H9 (cell line): ENCODE measurements at regions not wholly inside any gene's neighbourhood (a gene's known extent, or its start where the extent isn't known, plus 50 kb on each side); places are given as distances from the start of the nearest gene placed in this dataset.

ENCODE experiments used
- DNase-seq: peaks from one replicate; pipeline ENCODE4 v3.0.0-alpha.2; 2017
- H2AFZ ChIP-seq: one replicate; pipeline ENCODE4 v1.6.1; 2013; ENCODE audit warnings: mild to moderate bottlenecking, low read length, control low read depth, moderate library complexity
- H2AK5ac ChIP-seq: 2 replicates; pipeline ENCODE4 v1.6.1; 2013; ENCODE audit warnings: low read length, control low read depth, mixed read lengths; ENCODE audit not compliant: insufficient read length
- H2BK120ac ChIP-seq: one replicate; pipeline ENCODE4 v1.6.1; 2013; ENCODE audit warnings: low read depth, mild to moderate bottlenecking, low read length, control low read depth, inconsistent platforms; ENCODE audit not compliant: poor library complexity, severe bottlenecking
- H2BK12ac ChIP-seq: 2 replicates; pipeline ENCODE4 v1.6.1; 2013; ENCODE audit warnings: low read length, control low read depth, mixed read lengths, low read depth; ENCODE audit not compliant: insufficient read length
- H2BK15ac ChIP-seq: 2 replicates; pipeline ENCODE4 v1.6.1; 2013; ENCODE audit warnings: low read depth, low read length, control low read depth
- H2BK20ac ChIP-seq: one replicate; pipeline ENCODE4 v1.6.1; 2013; ENCODE audit warnings: low read depth, mild to moderate bottlenecking, low read length, control low read depth, inconsistent platforms; ENCODE audit not compliant: poor library complexity, severe bottlenecking
- H2BK5ac ChIP-seq: 2 replicates; pipeline ENCODE4 v1.6.1; 2013; ENCODE audit warnings: low read length, control low read depth, mixed read lengths; ENCODE audit not compliant: insufficient read length
- H3K14ac ChIP-seq: 2 replicates; pipeline ENCODE4 v1.6.1; 2013; ENCODE audit warnings: low read length, control low read depth; ENCODE audit not compliant: insufficient read depth
- H3K18ac ChIP-seq: 2 replicates; pipeline ENCODE4 v1.6.1; 2013; ENCODE audit warnings: low read depth, mild to moderate bottlenecking, mixed read lengths, low read length, control low read depth; ENCODE audit not compliant: insufficient read length
- H3K23ac ChIP-seq: 2 replicates; pipeline ENCODE4 v1.6.1; 2013; ENCODE audit warnings: low read length, control low read depth, mixed read lengths, low read depth; ENCODE audit not compliant: insufficient read length
- H3K23me2 ChIP-seq: 2 replicates; pipeline ENCODE4 v1.6.1; 2013; ENCODE audit warnings: low read depth, mild to moderate bottlenecking, mixed read lengths, low read length, control low read depth; ENCODE audit not compliant: insufficient read length, poor library complexity, severe bottlenecking
- H3K27ac ChIP-seq: 2 replicates; pipeline ENCODE4 v1.5.1; 2013; ENCODE audit warnings: low read length, control low read depth, mixed read lengths, low read depth; ENCODE audit not compliant: insufficient read length
- H3K27me3 ChIP-seq: 2 replicates; pipeline ENCODE4 v1.6.1; 2013; ENCODE audit warnings: low read length, control low read depth, inconsistent platforms; ENCODE audit not compliant: insufficient read depth
- H3K4ac ChIP-seq: 2 replicates; pipeline ENCODE4 v1.6.1; 2013; ENCODE audit warnings: low read depth, mild to moderate bottlenecking, control low read depth, inconsistent platforms, low read length, moderate library complexity
- H3K4me1 ChIP-seq: 2 replicates; pipeline ENCODE4 v1.6.1; 2013; ENCODE audit warnings: low read length, control low read depth, inconsistent platforms; ENCODE audit not compliant: insufficient read depth
- H3K4me2 ChIP-seq: 2 replicates; pipeline ENCODE4 v1.6.1; 2013; ENCODE audit warnings: low read length, control low read depth, mixed read lengths; ENCODE audit not compliant: insufficient read length, insufficient read depth
- H3K56ac ChIP-seq: 2 replicates; pipeline ENCODE4 v1.6.1; 2013; ENCODE audit warnings: low read depth, mild to moderate bottlenecking, mixed read lengths, low read length, control low read depth; ENCODE audit not compliant: insufficient read length
- H3K79me1 ChIP-seq: 2 replicates; pipeline ENCODE4 v1.6.1; 2013; ENCODE audit warnings: low read depth, mild to moderate bottlenecking, moderate library complexity, low read length, control low read depth, inconsistent platforms; ENCODE audit not compliant: insufficient read depth, poor library complexity, severe bottlenecking
- H3K79me2 ChIP-seq: 2 replicates; pipeline ENCODE4 v1.6.1; 2013; ENCODE audit warnings: low read length, control low read depth, inconsistent platforms; ENCODE audit not compliant: insufficient read depth
- H3K9ac ChIP-seq: 2 replicates; pipeline ENCODE4 v1.6.1; 2013; ENCODE audit warnings: low read length, control low read depth, mixed read lengths; ENCODE audit not compliant: insufficient read length; ENCODE audit errors: extremely low read depth
- H3K9me3 ChIP-seq: one replicate; pipeline ENCODE4 v1.6.1; 2013; ENCODE audit warnings: low read depth, low read length, inconsistent platforms; ENCODE audit not compliant: control insufficient read depth
- H3T11ph ChIP-seq: one replicate; pipeline ENCODE4 v1.6.1; 2013; ENCODE audit warnings: mild to moderate bottlenecking, low read length, control low read depth, inconsistent platforms
- H4K20me1 ChIP-seq: one replicate; pipeline ENCODE4 v1.6.1; 2013; ENCODE audit not compliant: control insufficient read depth, insufficient read length, insufficient read depth
- H4K5ac ChIP-seq: 2 replicates; pipeline ENCODE4 v1.6.1; 2013; ENCODE audit warnings: low read depth, mild to moderate bottlenecking, mixed read lengths, low read length, control low read depth; ENCODE audit not compliant: insufficient read length
- H4K8ac ChIP-seq: replicated peaks from 2 replicates; pipeline ENCODE4 v1.6.1; 2013; ENCODE audit warnings: low read length, control low read depth, mixed read lengths, low read depth; ENCODE audit not compliant: insufficient read length
- H4K91ac ChIP-seq: 2 replicates; pipeline ENCODE4 v1.6.1; 2013; ENCODE audit warnings: low read depth, mild to moderate bottlenecking, moderate library complexity, mixed read lengths, low read length, control low read depth; ENCODE audit not compliant: insufficient read length
- H3K27ac Mint-ChIP-seq, 3 experiments: 2 replicates in 2 of 3; 3 replicates in 1 of 3; pipeline ENCODE4 v1.8.0; 2020 to 2021; ENCODE audit warnings: mixed read lengths in 3 of 3, mild to moderate bottlenecking in 1 of 3, moderate library complexity in 1 of 3
- H3K27me3 Mint-ChIP-seq: 2 replicates; pipeline ENCODE4 v1.8.0; 2021; ENCODE audit warnings: low read depth, mild to moderate bottlenecking, moderate library complexity, mixed read lengths
- H3K36me3 Mint-ChIP-seq, 3 experiments: 2 replicates in 2 of 3; 3 replicates in 1 of 3; pipeline ENCODE4 v1.8.0; 2020 to 2021; ENCODE audit warnings: low read depth in 3 of 3, mixed read lengths in 3 of 3; ENCODE audit not compliant: insufficient read depth in 1 of 3
- H3K4me1 Mint-ChIP-seq, 2 experiments: 2 replicates each; pipeline ENCODE4 v1.8.0; 2020; ENCODE audit warnings: mixed read lengths in 2 of 2
- H3K4me3 Mint-ChIP-seq, 2 experiments: 2 replicates in 1 of 2; 3 replicates in 1 of 2; pipeline ENCODE4 v1.8.0; 2020 to 2021; ENCODE audit warnings: mild to moderate bottlenecking in 2 of 2, mixed read lengths in 2 of 2, moderate library complexity in 1 of 2
- H3K9me3 Mint-ChIP-seq, 2 experiments: 2 replicates in 1 of 2; 3 replicates in 1 of 2; pipeline ENCODE4 v1.8.0; 2020; ENCODE audit warnings: mild to moderate bottlenecking in 2 of 2, mixed read lengths in 2 of 2, moderate library complexity in 1 of 2
- CTCF ChIP-seq: fragments of 200-600 bp; sonication (generic); conservative IDR thresholded peaks from 3 replicates; pipeline ENCODE4 v1.8.0; 2021; ENCODE audit warnings: antibody characterized with exemption, mild to moderate bottlenecking
- WGBS: extraction: QIAGEN DNeasy Blood & Tissue Kit; methylation state at CpG from one replicate; pipeline ENCODE4 v1.1.7; 2013; ENCODE audit warnings: missing lambda C conversion rate, low lambda C conversion rate, mixed read lengths; ENCODE audit not compliant: insufficient read length; ENCODE audit errors: extremely low coverage; 5-methylcytosine and 5-hydroxymethylcytosine counted together

GRCh38 chr10:35758076-35758475 lies 116.0 kb upstream of the FZD8 start:
- Histone ChIP-seq H2BK20ac (no peak overlapping the region), H3K4me2 (no peak overlapping the region), H3K79me1 (no peaks in the 10 kb centered on the region), H3K18ac (no peak overlapping the region), H2BK5ac (no peak overlapping the region), H4K91ac (no peak overlapping the region), H2BK15ac (no peak overlapping the region), H3K56ac (no peak overlapping the region), H2AFZ (no peak overlapping the region), H3K23me2 (no peaks in the 10 kb centered on the region), H3K9ac (no peak overlapping the region), H3K27ac (no peak overlapping the region), H3K23ac (no peak overlapping the region), H3K79me2 (no peaks in the 10 kb centered on the region), H2AK5ac (no peak overlapping the region), H2BK12ac (no peak overlapping the region), H3T11ph (no peak overlapping the region), H3K14ac (no peak overlapping the region), H3K9me3 (no peaks in the 10 kb centered on the region), H4K8ac (no peak overlapping the region), H3K27me3 (no peaks in the 10 kb centered on the region), H4K5ac (no peak overlapping the region), H3K4ac (no peak overlapping the region), H4K20me1 (no peaks in the 10 kb centered on the region), H2BK120ac (no peak overlapping the region), H3K4me1 (peaks cover 2% of the 10 kb centered on the region; the same call in 1 of the 2 replicates)
- peaks cover 0 to 3% of the 10 kb centered on the region in 2 experiments; a peak in 1 of 5 replicates for H3K9me3 Mint-ChIP-seq
- no CpG with 5 or more reads among the region's 9 CpGs for WGBS
- no peaks in the 10 kb centered on the region for H3K36me3 Mint-ChIP-seq
- DNase-seq, result no peak
- H3K27ac Mint-ChIP-seq, result no peak overlapping the region; a peak in 1 of 7 replicates
- peaks cover 0 to 8% of the 10 kb centered on the region in 2 experiments; a peak in 2 of 4 replicates for H3K4me1 Mint-ChIP-seq
- no peak overlapping the region for H3K4me3 Mint-ChIP-seq
- peaks cover 3% of the 10 kb centered on the region; the same call in 1 of the 2 replicates for H3K27me3 Mint-ChIP-seq
- TF ChIP-seq CTCF, result no peak
